Thyroid gland (tissue), 4 donors: ENCODE measurements at regions not wholly inside any gene's neighbourhood (a gene's known extent, or its start where the extent isn't known, plus 50 kb on each side); places are given as distances from the start of the nearest gene placed in this dataset.

Experiments
- CTCF ChIP-seq, 6 experiments: fragments of 200-600 bp in 3 of 6; fragments of 450-650 bp in 3 of 6; sonication (generic) in 3 of 6; IDR thresholded peaks; one replicate each; pipeline ENCODE4 v1.5.1; 2016 to 2019; ENCODE audit warnings: antibody characterized with exemption in 6 of 6, mild to moderate bottlenecking in 2 of 6, inconsistent platforms in 1 of 6, moderate library complexity in 1 of 6
- POLR2A ChIP-seq, 2 donors: fragments of 450-650 bp; IDR thresholded peaks; one replicate each; pipeline ENCODE4 v1.6.1; 2017; ENCODE audit warnings: antibody characterized with exemption in 2 of 2, mild to moderate bottlenecking in 2 of 2, moderate library complexity in 1 of 2

GRCh38 chr1:61606448-61607312 is 118.3 kb downstream of the TM2D1 start:
- no peak for TF ChIP-seq CTCF (IDR thresholded peaks at IDR 0.05)
- TF ChIP-seq POLR2A (IDR thresholded peaks at IDR 0.05), result no peak
